Muscle layer of duodenum (tissue), 2 donors: ENCODE measurements at regions not wholly inside any gene's neighbourhood (a gene's known extent, or its start where the extent isn't known, plus 50 kb on each side); places are given as distances from the start of the nearest gene placed in this dataset.

Experiments
- H3K27ac ChIP-seq: one replicate; pipeline ENCODE4 v1.7.0; 2013; ENCODE audit warnings: mild to moderate bottlenecking, low read length
- H3K27me3 ChIP-seq: one replicate; pipeline ENCODE4 v1.7.0; 2013; ENCODE audit warnings: low read depth, mild to moderate bottlenecking, control low read depth, low read length
- H3K36me3 ChIP-seq, 2 donors: one replicate each; pipeline ENCODE4 v1.7.0; 2013; ENCODE audit warnings: low read length in 2 of 2, control low read depth in 1 of 2, mild to moderate bottlenecking in 1 of 2; ENCODE audit not compliant: insufficient read depth in 2 of 2, control insufficient read depth in 1 of 2
- H3K4me1 ChIP-seq, 2 donors: one replicate each; pipeline ENCODE4 v1.7.0; 2013; ENCODE audit warnings: low read length in 2 of 2, mild to moderate bottlenecking in 2 of 2, control low read depth in 1 of 2, moderate library complexity in 1 of 2; ENCODE audit not compliant: insufficient read depth in 2 of 2, control insufficient read depth in 1 of 2
- H3K4me3 ChIP-seq, 2 donors: one replicate each; pipeline ENCODE4 v1.7.0; 2013; ENCODE audit warnings: low read length in 2 of 2, low read depth in 1 of 2, mild to moderate bottlenecking in 1 of 2
- H3K9me3 ChIP-seq, 2 donors: one replicate each; pipeline ENCODE4 v1.7.0; 2013; ENCODE audit warnings: low read length in 2 of 2, control low read depth in 1 of 2, mild to moderate bottlenecking in 1 of 2; ENCODE audit not compliant: control insufficient read depth in 1 of 2
- donor health status: healthy.

DNA sequence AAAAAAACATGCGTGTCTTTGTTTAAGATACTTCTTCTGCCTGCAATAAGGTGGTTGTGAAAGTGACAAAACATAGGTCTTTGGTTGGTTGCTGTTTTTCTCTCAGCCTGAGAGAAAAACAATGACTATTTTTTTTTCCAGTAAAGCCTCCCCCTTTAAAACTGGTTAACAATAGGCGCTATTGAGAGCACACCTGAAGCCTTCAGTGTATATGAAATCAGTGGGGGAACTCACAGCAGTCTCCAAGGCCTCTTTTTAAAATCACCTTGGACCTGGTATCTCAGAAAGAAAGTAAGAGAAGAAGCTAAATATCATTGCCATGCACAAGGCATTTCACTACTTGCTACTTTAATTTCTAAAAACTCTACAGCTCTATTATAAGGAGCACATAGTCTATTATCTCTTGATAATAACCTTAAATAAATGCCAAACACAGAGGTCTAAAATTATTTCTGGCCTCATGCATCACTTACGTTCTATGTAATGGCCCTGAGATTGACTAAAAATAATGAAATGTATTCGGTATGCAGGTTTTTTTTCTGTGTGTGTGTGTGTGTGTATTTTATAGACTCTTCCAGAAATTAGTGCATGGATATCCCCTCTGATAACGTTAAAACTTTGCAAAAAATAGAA is 544.4 kb downstream of the TDRD15 start:
- no peaks in the 10 kb centered on the region for H3K36me3 ChIP-seq
- no peak overlapping the region for H3K27ac ChIP-seq
- no peaks in the 10 kb centered on the region for H3K4me1 ChIP-seq
- H3K4me3 ChIP-seq = no peak overlapping the region
- H3K27me3 ChIP-seq = no peaks in the 10 kb centered on the region
- H3K9me3 ChIP-seq = no peaks in the 10 kb centered on the region

DNA sequence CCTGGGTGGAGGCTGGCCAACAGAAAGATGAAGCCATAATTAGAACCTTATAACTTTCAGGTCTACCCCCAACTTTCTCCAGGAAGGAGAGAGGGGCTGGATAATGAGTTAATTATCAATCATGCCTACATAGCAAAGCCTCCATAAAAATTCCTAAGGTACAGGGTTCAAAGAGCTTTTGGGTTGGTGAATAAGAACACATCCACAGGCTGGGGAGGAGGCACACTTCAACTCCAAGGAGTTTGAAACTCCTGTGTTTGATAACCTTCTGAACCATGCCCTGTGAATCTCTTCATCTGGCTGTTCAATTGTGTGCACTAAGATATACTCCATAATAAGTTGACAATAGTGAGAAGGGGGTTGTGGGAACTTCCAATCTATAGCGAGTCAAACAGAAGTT is 552.3 kb downstream of the TDRD15 start:
- no peak overlapping the region for H3K4me3 ChIP-seq
- no peaks in the 10 kb centered on the region for H3K4me1 ChIP-seq
- no peaks in the 10 kb centered on the region for H3K36me3 ChIP-seq
- peaks cover 0 to 7% of the 10 kb centered on the region in 2 donors for H3K9me3 ChIP-seq
- H3K27me3 ChIP-seq = no peaks in the 10 kb centered on the region
- no peak overlapping the region for H3K27ac ChIP-seq

DNA sequence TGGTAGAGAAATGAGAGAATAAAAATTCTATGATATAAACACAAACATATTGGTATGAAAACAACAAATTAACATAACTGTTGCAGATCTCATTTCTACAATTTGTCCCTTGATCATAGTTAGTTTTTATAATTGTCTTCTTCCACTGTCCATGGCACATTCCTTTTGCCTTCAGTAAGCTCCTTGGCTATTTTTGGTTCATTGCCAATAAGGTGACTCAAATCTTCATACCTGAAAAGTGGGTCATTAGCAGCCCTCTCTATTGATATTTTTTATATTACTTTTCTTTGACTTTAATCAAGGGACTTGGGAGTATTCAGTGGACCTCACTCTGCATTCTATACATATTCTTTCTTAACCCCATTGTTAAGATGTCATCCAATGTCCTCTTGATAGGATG is 552.9 kb downstream of the TDRD15 start:
- peaks cover 0 to 11% of the 10 kb centered on the region in 2 donors for H3K9me3 ChIP-seq
- H3K36me3 ChIP-seq = no peaks in the 10 kb centered on the region
- H3K27ac ChIP-seq = no peak overlapping the region
- no peaks in the 10 kb centered on the region for H3K27me3 ChIP-seq
- no peaks in the 10 kb centered on the region for H3K4me1 ChIP-seq
- no peak overlapping the region for H3K4me3 ChIP-seq

DNA sequence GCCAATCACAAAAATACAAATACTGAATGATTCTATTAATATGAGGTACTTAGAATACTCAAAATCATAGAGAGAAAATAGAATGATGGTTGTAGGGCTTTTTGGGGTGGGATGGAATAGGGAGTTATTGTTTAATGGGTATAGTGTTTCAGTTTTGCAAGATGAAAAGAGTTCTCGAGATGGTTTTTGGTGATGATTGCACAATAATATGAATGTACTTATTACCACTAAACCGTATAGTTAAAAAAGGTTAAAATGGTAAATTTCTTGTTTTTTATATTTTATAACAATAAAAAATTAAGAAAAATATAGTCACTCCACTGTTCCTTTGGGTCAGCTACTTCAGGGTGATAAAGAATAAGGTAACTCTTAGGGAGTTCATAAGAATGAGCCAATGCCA is 560.1 kb downstream of the TDRD15 start:
- Histone ChIP-seq H3K9me3 (peaks cover 0 to 16% of the 10 kb centered on the region in 2 donors), H3K4me3 (no peak overlapping the region), H3K27me3 (no peaks in the 10 kb centered on the region), H3K36me3 (no peaks in the 10 kb centered on the region), H3K4me1 (no peaks in the 10 kb centered on the region), H3K27ac (no peak overlapping the region)

DNA sequence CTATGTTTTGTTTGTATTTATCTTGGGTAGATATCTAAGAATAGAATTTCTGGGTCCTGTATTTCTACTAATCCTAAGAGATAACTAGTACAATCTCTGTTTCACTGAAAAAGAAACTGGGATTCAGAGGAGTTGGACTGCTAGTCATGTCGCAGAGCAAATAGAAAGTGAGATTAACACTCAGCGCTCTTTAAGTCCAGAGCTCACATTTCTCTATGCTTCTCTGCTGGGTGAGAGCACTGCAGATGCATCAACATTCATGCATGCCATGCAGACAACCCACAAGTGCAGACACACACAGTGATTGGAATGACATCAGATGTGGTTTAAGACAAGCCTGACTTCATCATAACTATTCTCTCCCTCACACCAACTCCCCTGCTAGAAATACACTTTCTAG is 563.8 kb downstream of the TDRD15 start:
- Histone ChIP-seq H3K27ac (no peak overlapping the region), H3K4me1 (no peaks in the 10 kb centered on the region), H3K27me3 (no peaks in the 10 kb centered on the region), H3K36me3 (no peaks in the 10 kb centered on the region), H3K9me3 (no peaks in the 10 kb centered on the region), H3K4me3 (no peak overlapping the region)

DNA sequence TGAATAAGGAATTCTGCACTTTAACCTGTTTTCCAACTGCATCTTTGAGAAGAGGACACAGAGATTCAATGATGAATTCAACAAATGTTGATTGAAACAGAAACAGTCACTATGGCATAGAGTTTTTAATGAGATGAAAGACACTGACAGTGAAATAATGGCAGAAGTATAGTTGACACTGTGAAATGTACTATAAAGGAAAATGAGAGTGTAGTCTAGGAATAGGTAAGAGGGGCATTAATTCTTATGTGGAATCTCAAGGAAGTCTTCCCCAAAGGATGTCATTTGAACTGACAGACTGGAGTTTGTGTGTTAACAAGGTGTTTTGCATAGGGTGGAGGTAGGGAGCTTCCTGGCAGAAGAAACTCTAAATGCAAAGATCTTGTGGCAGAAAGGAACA is 566.2 kb downstream of the TDRD15 start:
- Histone ChIP-seq H3K36me3 (no peaks in the 10 kb centered on the region), H3K9me3 (no peaks in the 10 kb centered on the region), H3K27ac (no peak overlapping the region), H3K27me3 (no peaks in the 10 kb centered on the region), H3K4me1 (no peaks in the 10 kb centered on the region), H3K4me3 (no peak overlapping the region)

DNA sequence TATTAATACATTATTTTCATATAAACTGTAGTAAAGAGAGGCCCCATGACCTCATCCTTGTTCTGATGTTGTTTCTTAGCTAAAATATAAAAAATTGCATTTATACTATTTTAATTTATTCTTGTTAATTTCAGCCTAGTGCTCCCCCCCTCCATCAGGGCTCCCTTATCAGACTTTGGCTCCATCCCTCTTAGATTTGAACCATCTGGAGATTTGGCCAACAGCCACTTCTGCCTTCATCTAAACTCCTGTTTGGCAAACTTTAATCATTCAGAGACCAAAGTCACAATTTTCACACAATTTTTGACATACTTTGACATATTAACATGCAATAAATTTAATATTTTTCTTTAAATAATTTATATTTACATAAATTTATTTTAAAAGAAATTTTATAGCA is 569.3 kb downstream of the TDRD15 start:
- Histone ChIP-seq H3K4me3 (no peak overlapping the region), H3K9me3 (no peaks in the 10 kb centered on the region)

DNA sequence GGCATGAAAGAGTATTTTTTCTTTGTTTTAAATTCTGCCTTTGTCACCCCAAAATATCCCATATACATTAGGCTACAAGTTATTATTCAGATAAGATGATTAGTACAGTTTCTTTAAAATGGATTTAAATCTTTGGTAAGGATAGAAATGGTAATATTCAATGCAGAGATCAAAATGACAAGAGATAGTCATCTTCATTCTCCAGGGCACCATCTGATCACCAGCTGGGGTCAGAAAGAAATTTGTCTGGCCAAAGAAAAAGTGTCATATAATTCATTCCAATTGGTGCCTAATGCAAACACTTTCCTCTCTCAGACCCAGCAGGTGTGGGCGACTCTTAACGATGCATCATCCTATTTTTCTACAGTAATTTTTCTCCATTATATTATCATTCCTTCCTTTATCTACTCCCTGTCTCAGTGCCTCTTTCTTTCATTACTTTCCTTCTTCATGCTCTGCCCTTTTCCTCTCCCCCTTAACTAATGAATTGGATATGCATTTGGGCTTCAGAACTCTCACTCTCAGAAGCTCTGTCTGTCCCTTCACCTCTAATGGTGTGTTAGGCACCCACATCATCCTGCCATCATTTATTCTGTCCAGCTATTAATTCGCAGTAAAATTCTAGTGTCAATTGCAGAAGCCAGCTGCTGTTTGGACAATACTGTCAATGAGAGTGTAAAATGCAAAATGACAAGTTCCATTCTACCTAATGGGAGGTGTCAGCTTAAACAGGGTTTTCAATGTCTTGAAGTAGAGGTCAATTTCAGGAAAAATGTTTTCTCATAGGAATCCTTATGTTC is 570.5 kb downstream of the TDRD15 start:
- H3K36me3 ChIP-seq = no peaks in the 10 kb centered on the region
- H3K9me3 ChIP-seq = no peaks in the 10 kb centered on the region
- H3K4me1 ChIP-seq = no peaks in the 10 kb centered on the region
- H3K27ac ChIP-seq = no peak overlapping the region
- no peak overlapping the region for H3K4me3 ChIP-seq
- H3K27me3 ChIP-seq = no peaks in the 10 kb centered on the region

More for the DNA sequence above, 569.3 kb downstream of the TDRD15 start:
- H3K36me3 ChIP-seq = no peaks in the 10 kb centered on the region
- H3K27ac ChIP-seq = no peak overlapping the region
- H3K27me3 ChIP-seq = no peaks in the 10 kb centered on the region
- H3K4me1 ChIP-seq = no peaks in the 10 kb centered on the region

DNA sequence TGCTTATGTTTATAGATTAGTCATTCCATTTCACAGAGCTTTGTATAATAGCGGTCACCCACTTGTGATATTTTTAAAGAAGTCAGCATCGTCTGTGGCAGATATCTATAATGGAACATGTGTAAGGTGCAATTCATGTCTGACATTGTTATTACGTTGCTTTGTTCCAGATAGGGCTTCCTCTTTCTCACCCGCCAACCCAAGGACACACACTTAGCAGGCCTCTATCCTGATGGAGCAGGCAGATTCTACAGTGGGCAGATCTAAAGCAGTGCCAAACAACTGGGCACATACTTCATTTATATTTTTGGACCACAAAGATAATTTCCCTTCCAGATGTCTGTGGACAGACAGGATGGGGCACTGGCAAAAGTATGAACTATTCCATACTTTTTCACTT is 573.1 kb downstream of the TDRD15 start:
- Histone ChIP-seq H3K27ac (no peak overlapping the region), H3K27me3 (no peaks in the 10 kb centered on the region), H3K4me1 (no peaks in the 10 kb centered on the region), H3K9me3 (no peaks in the 10 kb centered on the region), H3K4me3 (no peak overlapping the region), H3K36me3 (no peaks in the 10 kb centered on the region)

DNA sequence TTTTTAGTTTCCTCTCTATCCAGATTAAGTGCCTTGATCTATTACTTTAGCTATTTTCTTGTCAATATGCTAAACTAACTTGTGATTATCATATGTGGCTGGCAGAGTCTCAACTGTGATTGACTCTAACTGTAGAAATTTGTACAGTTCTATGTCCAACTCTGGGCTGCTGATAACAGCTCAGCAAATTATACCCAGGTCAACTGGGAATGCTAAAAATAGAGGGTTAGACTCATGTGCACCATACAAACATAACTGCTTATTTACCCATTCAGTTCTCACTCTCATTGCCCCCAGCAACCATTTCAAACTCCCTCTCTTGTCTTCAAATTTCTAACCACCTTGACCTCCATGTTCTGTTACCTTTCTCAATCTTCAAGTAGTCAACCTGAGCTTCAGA is 576.9 kb downstream of the TDRD15 start:
- no peak overlapping the region for H3K27ac ChIP-seq
- H3K36me3 ChIP-seq = no peaks in the 10 kb centered on the region
- no peaks in the 10 kb centered on the region for H3K9me3 ChIP-seq
- H3K4me3 ChIP-seq = no peak overlapping the region
- H3K4me1 ChIP-seq = no peaks in the 10 kb centered on the region
- H3K27me3 ChIP-seq = no peaks in the 10 kb centered on the region

DNA sequence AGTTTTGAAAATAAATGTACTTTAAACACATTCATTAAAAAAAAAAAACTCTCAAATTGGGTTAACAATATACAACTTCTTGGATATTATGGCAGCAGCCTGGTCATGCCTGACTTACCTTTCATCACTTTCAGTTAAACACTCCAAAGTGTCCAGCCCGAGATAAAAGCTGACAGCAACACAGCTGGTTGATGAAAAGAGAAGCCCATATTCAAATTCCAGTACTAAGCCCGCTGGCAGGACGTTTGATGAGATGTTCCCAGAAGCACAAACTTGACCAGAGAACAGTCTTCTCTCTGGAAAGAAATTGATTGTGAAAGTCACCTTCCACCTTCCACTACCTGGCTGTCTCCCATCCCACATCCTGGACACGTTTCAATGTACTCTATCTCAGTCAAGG is 586.3 kb downstream of the TDRD15 start:
- Histone ChIP-seq H3K27ac (no peak overlapping the region), H3K4me1 (no peaks in the 10 kb centered on the region), H3K9me3 (no peaks in the 10 kb centered on the region), H3K36me3 (no peaks in the 10 kb centered on the region), H3K27me3 (no peaks in the 10 kb centered on the region), H3K4me3 (no peak overlapping the region)

DNA sequence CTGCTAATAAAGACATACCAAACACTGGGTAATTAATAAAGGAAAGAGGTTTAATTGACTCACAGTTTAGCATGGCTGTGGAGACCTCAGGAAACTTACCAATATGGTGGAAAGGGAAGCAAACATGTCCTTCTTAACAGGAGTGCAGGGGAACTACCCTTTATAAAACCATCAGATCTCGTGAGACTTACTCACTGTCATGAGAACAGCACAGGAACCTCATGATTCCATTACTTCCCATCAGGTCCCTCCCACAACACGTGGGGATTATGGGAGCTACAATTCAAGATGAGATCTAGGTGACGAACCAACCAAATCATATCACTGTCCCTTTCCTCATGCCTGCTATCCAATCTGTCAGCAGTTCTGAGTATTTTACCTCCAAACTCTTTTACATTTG is 586.7 kb downstream of the TDRD15 start:
- Histone ChIP-seq H3K36me3 (no peaks in the 10 kb centered on the region), H3K9me3 (no peaks in the 10 kb centered on the region), H3K4me3 (no peak overlapping the region), H3K27ac (no peak overlapping the region), H3K27me3 (no peaks in the 10 kb centered on the region), H3K4me1 (no peaks in the 10 kb centered on the region)
